GM13977 (cell line): ENCODE measurements at regions not wholly inside any gene's neighbourhood (a gene's known extent, or its start where the extent isn't known, plus 50 kb on each side); places are given as distances from the start of the nearest gene placed in this dataset.
A peak's percentile ranks its signal among the peaks of the same experiment; 100 is the strongest.

Experiments
- DNase-seq: peaks from one replicate; pipeline ENCODE4 v3.0.0; 2012; ENCODE audit warnings: low spot score
- in situ Hi-C: fragments of 300-500 bp; cut with MboI; formaldehyde crosslinking; loops from one replicate; pipeline ENCODE4 v1.12.0; 2022; ENCODE audit warnings: low sequenced_read_pairs, low pct_unique_long_range_greater_than_20kb, mixed read lengths, inconsistent platforms; ENCODE audit not compliant: unreplicated experiment
- TF ChIP-seq, protein P1 (sequence below): IDR thresholded peaks from 2 replicates; pipeline ENCODE4 v1.5.1; 2012; ENCODE audit warnings: mild to moderate bottlenecking, control low read depth; ENCODE audit not compliant: insufficient read depth; ENCODE audit errors: extremely low read depth, missing control alignments

- TF ChIP-seq, protein P1, sequence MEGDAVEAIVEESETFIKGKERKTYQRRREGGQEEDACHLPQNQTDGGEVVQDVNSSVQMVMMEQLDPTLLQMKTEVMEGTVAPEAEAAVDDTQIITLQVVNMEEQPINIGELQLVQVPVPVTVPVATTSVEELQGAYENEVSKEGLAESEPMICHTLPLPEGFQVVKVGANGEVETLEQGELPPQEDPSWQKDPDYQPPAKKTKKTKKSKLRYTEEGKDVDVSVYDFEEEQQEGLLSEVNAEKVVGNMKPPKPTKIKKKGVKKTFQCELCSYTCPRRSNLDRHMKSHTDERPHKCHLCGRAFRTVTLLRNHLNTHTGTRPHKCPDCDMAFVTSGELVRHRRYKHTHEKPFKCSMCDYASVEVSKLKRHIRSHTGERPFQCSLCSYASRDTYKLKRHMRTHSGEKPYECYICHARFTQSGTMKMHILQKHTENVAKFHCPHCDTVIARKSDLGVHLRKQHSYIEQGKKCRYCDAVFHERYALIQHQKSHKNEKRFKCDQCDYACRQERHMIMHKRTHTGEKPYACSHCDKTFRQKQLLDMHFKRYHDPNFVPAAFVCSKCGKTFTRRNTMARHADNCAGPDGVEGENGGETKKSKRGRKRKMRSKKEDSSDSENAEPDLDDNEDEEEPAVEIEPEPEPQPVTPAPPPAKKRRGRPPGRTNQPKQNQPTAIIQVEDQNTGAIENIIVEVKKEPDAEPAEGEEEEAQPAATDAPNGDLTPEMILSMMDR = no peak
- in situ Hi-C loops = no loop called here
- peak; percentile 3 for DNase-seq
Observed at GRCh38 chr2:71894261-71894660, 253.4 kb downstream of the CYP26B1 start.

- TF ChIP-seq, protein P1 = no peak
- in situ Hi-C loops = no loop called here
- DNase-seq = no peak
Observed at GRCh38 chr2:71893646-71894045, 254.0 kb downstream of the CYP26B1 start.

DNA sequence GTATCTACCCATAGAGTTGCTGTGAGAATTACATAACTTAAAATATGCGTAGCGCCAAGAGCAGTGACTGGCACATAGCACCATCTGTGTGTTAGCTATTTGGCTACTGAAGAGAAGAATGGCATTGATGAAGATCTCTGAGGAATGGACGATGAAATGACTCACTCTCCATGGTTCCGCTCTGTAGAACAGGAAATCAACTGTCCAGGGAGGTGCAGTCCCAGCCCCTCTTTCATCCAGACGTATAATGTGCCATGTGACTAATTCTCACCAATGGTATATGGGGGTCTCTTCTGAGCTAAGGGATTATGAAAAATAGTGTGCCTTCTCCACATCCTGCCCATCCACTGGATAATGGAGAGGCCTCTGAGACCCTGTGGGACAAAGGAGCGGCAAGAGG, 254.8 kb downstream of the CYP26B1 start:
- DNase-seq = no peak
- in situ Hi-C loops = no loop called here
- TF ChIP-seq, protein P1 = no peak

DNA sequence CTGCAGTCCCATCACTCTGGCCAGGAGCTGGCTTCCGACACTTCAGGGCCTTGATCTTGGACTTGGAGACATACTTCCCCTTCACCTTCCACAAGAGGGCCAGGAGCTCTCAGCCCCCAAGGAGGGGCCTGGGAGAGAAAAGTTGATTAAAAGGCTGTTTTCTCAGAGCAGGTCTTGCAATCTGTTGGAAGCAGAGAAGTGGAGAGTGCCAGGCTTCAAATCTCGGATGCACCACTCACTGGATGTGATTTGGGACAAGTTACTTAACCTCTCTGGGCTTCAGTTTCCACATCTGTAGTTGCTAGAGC, 255.3 kb downstream of the CYP26B1 start:
- TF ChIP-seq, protein P1 = no peak
- in situ Hi-C loops = no loop called here
- no peak for DNase-seq

DNA sequence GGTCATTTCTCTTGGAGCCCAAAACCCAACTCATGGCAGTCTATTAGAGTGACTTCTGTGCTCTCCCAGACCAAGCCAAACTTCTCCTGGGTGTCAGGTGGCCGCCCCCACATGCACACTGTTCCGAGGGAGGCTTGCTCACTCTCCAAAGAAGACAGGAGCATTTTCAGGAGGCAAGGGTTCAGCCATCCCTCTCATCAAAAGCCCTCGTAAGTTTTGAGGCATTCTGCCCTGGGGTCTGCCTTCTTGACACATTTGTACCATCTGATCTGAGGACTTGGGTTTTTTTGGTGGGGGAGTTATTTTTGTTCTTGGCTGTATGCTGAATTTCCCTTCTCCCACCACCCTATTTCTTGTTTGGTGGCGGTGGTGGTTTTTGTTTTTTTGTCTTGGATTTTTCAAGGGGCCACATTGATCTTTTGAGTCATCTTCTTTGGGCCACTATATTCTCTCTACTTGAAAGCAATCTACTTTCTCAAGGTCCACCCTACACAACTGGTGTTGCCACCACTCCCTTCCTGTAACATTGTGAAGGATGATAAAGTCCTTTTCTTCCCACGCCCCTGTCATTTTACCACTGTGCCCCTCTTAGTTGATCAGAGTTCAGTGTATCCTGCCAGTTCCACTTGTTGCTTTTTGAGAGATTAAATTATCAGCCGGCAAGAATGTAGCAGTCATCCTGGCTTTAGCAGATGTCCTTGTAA, 255.8 kb downstream of the CYP26B1 start:
- in situ Hi-C loops = no loop called here
- DNase-seq = no peak
- TF ChIP-seq, protein P1 = no peak

DNA sequence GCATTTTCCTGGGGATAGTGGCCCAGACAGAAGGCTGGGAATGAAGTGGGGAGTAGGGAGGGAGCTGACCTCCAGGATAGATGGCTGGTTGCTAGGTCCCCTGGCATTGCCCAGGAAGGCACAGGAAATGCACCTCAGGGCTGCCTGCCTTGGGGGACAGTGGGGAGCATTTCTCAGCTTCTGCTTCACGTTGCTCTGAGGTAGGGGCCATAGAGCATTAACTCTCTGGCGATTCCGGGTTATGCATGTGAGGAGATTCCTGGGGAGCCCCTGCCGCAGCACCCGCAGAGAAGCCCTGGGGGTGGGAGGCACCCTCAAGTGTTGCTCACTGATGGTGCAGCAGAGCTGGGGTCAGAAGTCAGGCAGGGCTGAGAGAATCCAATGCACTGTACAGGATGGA, 256.5 kb downstream of the CYP26B1 start:
- TF ChIP-seq, protein P1 = no peak
- in situ Hi-C loops = no loop called here
- no peak for DNase-seq
